ENCODE measurements at regions not wholly inside any gene's neighbourhood (a gene's known extent, or its start where the extent isn't known, plus 50 kb on each side); places are given as distances from the start of the nearest gene placed in this dataset.
"Not testable (repeated sequence)": the region's sequence is repeated elsewhere in the genome, so short reads cannot be mapped to it uniquely, and the experiment has no call there.

DNA sequence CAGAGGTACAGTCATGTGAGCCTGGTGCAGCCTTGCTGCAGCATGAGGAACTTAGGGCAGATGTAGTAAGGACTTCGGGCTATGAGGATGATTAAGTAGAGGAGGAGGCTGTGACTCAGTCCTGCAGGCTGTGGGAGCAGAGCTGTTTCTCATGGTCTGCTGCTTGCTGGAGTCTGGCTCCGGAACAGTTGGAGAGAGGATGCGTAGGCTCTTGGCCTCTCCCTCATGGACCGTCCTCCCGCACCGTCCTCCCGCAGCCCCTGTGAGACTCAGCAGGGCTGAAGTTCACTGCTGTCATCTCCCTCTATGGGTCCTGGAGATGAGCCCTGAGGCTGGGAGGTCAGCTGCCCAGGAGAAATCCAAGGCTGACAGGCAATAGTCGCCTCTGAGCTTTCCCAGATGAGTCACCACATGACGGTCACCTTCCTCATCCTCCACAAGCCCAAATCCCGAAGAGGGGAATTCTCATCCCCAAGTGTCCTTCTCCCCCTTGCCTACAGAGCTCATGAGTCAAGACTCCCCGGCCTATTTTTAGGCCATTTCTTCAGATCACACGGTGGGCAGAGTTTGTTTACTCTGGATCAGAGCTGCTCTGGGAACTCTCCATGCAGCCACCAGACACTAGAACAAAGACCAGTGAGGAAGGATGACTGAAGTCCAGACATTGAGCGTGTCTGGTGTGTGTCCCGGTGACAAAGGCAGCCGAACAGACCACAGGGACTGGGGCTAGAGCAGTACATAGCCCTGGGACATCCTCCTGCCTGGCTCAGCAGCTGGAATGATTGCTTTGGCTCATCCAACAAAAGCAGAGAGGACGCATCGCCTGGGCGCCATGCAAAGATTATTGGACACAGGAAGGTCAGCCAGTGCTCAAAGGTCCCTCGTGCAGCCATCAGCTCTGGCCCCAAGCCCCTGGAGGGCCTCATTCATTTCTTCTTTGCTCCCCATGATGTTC lies 134.5 kb downstream of the NPIPB11 start:
- TF ChIP-seq, protein P1, sequence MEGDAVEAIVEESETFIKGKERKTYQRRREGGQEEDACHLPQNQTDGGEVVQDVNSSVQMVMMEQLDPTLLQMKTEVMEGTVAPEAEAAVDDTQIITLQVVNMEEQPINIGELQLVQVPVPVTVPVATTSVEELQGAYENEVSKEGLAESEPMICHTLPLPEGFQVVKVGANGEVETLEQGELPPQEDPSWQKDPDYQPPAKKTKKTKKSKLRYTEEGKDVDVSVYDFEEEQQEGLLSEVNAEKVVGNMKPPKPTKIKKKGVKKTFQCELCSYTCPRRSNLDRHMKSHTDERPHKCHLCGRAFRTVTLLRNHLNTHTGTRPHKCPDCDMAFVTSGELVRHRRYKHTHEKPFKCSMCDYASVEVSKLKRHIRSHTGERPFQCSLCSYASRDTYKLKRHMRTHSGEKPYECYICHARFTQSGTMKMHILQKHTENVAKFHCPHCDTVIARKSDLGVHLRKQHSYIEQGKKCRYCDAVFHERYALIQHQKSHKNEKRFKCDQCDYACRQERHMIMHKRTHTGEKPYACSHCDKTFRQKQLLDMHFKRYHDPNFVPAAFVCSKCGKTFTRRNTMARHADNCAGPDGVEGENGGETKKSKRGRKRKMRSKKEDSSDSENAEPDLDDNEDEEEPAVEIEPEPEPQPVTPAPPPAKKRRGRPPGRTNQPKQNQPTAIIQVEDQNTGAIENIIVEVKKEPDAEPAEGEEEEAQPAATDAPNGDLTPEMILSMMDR (IDR thresholded peaks at IDR 0.05), result not testable (repeated sequence)
- TF ChIP-seq POLR2AphosphoS5 (IDR thresholded peaks at IDR 0.05), result not testable (repeated sequence)

Measured in breast epithelium (tissue), 3 donors.